ENCODE measurements at regions not wholly inside any gene's neighbourhood (a gene's known extent, or its start where the extent isn't known, plus 50 kb on each side); places are given as distances from the start of the nearest gene placed in this dataset.

- no peak for TF ChIP-seq REST (IDR thresholded peaks at IDR 0.05; ENCODE audit: low read depth)
- TF ChIP-seq EGR1 (IDR thresholded peaks at IDR 0.05) = no peak
- no peak for TF ChIP-seq EP300 (IDR thresholded peaks at IDR 0.05; ENCODE audit: borderline replicate concordance)
- no peak for TF ChIP-seq NFIC (IDR thresholded peaks at IDR 0.05)
- no peak for TF ChIP-seq MAX (IDR thresholded peaks at IDR 0.05)
- no peak for TF ChIP-seq RAD21 (IDR thresholded peaks at IDR 0.05; ENCODE audit: low read depth)
- TF ChIP-seq CEBPB (IDR thresholded peaks at IDR 0.05) = no peak
- no peak for TF ChIP-seq TAF1 (IDR thresholded peaks at IDR 0.05; ENCODE audit: low read depth)
- no peak for TF ChIP-seq FOXM1 (IDR thresholded peaks at IDR 0.05; ENCODE audit: borderline replicate concordance, low read depth)
- TF ChIP-seq YY1 (IDR thresholded peaks at IDR 0.05; ENCODE audit: low read depth) = no peak
- no peak for TF ChIP-seq USF1 (IDR thresholded peaks at IDR 0.05)
- no peak for TF ChIP-seq CREB1 (IDR thresholded peaks at IDR 0.05; ENCODE audit: low read depth)
- TF ChIP-seq ZBTB7A (IDR thresholded peaks at IDR 0.05; ENCODE audit: low read depth) = no peak
- TF ChIP-seq TEAD4 (IDR thresholded peaks at IDR 0.05) = no peak
These were observed 510.2 kb downstream of the RPS24 start for GRCh38 chr10:78543749-78544362.

All from Ishikawa (cell line).